Adrenal gland (tissue), 5 donors: ENCODE measurements at regions not wholly inside any gene's neighbourhood (a gene's known extent, or its start where the extent isn't known, plus 50 kb on each side); places are given as distances from the start of the nearest gene placed in this dataset.

ENCODE experiments used
- POLR2A ChIP-seq, 2 donors: fragments of 450-650 bp; IDR thresholded peaks; one replicate each; pipeline ENCODE4 v1.6.1; 2017; ENCODE audit warnings: antibody characterized with exemption in 2 of 2, mild to moderate bottlenecking in 2 of 2, moderate library complexity in 1 of 2
- TF ChIP-seq, protein P1 (sequence below), 6 experiments: fragments of 450-650 bp in 4 of 6; fragments of 200-600 bp in 2 of 6; sonication (generic) in 1 of 6; IDR thresholded peaks; 1 replicate in 5 of 6; 2 replicates in 1 of 6; pipeline versions ENCODE4 v1.5.1 to v1.8.0; 2016 to 2021; ENCODE audit warnings: antibody characterized with exemption in 6 of 6, mild to moderate bottlenecking in 2 of 6, moderate library complexity in 1 of 6
- donor health status: DM: no; HTN: no; CAD: no.

DNA sequence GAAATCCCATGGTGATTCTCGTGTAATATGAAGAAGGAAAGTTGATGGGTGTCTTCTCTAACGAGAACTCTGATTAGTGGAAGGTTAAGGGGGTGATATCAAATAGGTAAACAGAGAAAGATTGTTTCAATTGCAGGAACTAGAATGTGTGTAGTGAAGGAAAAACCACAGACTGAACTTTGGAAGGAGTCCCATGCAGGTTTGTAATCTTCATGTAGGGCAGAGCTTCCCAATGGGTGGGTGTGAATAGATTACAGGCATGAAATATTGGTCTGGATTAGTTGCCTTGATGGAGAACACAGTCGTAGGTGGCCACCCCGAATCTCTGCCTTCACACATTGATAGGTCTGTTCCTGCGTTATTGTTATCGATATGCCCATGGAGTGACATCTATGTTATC is 295.5 kb downstream of the KCNRG start:
- TF ChIP-seq, protein P1, sequence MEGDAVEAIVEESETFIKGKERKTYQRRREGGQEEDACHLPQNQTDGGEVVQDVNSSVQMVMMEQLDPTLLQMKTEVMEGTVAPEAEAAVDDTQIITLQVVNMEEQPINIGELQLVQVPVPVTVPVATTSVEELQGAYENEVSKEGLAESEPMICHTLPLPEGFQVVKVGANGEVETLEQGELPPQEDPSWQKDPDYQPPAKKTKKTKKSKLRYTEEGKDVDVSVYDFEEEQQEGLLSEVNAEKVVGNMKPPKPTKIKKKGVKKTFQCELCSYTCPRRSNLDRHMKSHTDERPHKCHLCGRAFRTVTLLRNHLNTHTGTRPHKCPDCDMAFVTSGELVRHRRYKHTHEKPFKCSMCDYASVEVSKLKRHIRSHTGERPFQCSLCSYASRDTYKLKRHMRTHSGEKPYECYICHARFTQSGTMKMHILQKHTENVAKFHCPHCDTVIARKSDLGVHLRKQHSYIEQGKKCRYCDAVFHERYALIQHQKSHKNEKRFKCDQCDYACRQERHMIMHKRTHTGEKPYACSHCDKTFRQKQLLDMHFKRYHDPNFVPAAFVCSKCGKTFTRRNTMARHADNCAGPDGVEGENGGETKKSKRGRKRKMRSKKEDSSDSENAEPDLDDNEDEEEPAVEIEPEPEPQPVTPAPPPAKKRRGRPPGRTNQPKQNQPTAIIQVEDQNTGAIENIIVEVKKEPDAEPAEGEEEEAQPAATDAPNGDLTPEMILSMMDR (IDR thresholded peaks at IDR 0.05), result no peak
- TF ChIP-seq POLR2A (IDR thresholded peaks at IDR 0.05), result no peak
